Endometrium (tissue), 2 donors: ENCODE measurements at regions not wholly inside any gene's neighbourhood (a gene's known extent, or its start where the extent isn't known, plus 50 kb on each side); places are given as distances from the start of the nearest gene placed in this dataset.

Source experiments
- FAIRE-seq: peaks from 2 replicates; lab custom pipeline; 2012; peaks lifted over from hg19 to GRCh38; lab: Jason Lieb, UNC
- donor health status: control.
- donor health status: control.

DNA sequence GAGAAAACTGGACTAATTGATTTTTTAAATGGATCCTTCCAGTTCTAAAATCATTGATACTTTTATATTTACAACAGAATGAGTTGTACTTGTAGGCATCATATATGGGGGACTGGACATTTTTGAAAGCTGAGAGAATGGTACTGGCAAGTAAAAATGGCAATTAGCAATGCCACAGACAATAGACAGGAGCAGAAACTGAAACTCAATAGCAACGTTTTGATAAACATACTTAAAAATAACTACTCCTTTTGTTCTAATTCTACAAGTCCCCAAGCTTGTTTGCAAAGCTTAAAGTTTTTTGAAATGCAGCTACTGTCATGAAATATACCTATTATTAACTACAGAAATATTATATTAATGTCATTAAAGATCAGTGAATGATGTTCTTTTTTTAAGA is 52.8 kb upstream of the FBXL7 start:
- FAIRE-seq, result no peak

DNA sequence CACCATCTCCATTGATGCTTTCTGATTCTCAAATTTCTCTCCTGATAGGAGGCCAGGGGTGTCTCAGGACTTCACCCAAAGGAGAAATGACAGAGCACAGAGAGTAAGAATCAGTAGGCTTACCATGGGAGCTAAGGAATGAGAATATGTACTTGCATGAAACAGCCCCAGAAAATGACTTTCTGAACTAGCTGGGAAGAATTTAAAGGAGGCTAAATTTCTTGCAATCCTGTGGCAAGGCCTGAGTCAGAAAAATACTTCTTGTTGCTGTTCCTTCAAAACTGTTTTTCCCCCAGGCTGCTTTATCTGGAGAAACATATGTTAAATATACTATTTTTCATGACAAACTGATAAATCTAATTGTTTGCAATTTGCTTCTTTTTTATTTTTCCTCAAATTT is 53.4 kb upstream of the FBXL7 start:
- no peak for FAIRE-seq

DNA sequence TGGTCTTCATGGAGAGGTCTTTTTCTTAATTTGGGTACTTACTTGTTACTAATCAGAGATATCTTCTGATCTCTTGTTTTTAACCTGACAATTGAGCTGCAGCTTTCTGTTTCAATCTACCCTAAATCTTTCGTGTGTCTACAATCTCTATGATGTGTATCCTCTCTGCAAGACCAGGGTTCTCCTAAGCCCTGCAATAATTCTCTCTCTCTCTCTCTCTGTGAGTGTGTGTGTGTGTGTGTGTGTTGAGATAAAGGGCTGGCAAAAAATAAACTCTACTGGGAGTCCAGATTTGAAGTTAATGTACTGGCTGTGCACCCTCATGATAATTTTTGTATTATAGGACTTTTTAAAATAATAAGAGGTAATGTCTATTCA is 57.8 kb upstream of the FBXL7 start:
- FAIRE-seq, result no peak

DNA sequence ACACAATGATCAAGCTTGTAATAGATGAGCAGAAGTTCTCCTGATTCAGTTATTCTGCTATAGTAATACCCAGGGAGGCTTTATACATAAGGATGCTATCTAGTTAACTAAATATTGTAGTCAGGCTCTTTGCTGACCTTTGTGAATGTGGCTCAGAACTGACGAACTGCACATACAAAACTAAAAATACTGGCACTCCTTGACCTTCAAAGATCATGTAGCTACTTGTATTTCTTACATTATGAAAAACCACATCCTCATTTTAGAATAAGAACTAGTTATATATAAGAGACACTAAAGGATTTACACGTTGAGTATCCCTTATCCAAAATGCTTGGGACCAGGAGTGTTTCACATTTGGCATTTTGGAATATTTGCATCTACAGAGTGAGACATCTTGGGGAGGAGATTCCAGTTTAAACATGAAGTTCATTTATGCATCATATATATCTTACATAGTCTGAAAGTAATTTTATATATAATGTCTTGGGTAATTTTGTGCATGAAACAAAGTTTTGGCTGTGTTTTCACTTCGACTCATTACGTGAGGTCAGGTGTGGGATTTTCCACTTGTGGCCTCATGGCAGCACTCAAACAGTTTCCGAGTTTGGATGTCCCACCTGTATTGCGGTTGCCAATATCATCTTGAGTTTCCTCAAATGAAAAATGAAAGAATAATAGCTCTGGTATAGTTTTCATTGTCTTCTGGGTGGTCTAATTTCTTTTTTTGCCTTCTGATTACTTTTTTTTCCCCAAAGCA is 58.4 kb upstream of the FBXL7 start:
- no peak for FAIRE-seq

DNA sequence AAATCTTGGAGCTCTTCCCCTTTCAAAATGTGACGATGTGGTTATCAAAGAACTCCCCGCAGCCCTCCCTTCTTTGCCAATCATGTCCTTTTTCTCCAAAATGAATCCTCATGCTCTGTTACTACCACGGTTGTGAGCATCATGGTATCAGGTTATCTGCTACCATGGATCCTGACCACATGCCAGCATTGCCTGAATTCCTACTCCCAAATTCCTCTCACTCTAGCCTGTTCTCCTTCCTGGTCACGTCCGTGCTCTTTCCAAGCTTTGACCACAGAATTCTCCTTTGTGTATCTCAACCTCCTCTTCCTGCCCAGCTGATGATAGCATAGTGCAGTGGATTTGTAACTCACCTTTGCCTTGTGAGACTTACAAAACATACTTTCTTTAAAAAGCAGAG is 59.5 kb upstream of the FBXL7 start:
- FAIRE-seq, result no peak

DNA sequence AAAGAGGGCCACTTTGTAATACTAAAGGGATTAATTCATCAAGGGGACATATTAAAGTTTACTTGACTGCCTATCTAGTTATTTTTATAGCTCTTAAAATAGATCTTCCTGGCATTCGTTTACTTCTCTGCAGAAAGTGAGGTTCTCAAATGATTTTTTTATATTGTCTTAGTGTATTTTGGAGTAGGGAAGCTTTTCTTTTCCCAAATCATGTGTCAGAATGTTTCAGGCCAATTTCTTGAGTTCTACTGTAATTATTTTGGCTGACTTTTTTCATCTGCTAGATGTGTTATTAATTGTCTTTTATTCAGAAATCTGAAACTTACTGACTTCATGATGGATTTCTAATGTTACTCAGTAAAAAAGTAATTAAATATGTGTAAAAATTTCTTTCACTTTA is 60.2 kb upstream of the FBXL7 start:
- FAIRE-seq, result no peak

DNA sequence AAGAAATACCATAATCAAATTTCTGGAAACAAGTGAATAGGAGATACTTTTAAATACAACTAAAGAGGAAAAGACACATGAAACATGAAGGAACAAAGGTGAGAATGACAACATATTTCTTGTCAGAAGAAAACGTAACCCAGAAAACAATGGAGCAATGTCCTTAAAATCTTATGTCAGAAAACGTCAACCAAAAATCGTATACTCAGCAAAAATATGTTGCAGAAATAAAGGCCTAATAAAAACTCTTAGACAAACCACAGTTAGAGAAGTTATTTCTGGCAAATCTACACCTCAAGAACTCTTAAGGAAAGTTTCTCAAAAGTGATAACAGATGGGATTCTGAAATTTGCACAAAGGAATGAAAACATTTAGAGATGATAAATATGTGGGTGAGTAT is 66.3 kb upstream of the FBXL7 start:
- FAIRE-seq, result peak; percentile 90

DNA sequence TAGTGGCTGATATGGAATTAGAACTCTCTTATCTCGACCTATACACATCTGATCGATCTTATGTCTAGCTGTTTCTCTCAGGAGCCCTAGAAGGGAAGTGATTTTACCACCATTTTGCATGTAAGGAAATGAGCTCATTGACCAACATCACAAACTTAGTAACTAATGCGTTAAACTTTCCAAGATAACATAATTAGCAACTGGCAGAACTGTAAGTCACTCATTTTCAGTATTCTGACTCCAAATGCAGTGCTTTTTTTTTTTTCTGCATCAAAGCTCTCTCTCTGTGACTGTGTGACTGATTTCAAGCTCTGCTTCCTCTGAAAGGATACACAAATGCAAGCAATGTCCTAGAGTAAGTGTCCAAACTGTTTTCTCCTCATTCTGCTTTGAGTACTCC is 68.1 kb upstream of the FBXL7 start:
- FAIRE-seq, result no peak

DNA sequence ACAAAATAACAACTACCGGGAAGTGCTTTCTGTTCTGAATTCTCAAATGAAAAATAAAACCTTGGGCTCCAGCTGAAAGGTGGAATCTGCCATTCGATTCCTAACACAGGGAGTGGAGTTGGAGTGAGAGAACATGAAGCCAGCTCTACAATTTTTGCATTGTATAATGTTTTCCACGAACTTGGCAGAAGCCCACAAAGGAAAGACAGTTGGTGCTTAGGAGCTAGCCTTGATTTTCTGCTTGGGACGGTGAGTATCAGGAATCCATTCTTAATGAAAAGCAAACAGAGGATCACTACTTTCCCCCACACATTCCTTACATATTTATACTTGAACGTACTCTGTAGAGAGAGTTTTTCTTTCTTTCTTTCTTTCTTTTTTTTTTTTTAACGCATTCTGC is 74.2 kb upstream of the FBXL7 start:
- FAIRE-seq, result no peak

DNA sequence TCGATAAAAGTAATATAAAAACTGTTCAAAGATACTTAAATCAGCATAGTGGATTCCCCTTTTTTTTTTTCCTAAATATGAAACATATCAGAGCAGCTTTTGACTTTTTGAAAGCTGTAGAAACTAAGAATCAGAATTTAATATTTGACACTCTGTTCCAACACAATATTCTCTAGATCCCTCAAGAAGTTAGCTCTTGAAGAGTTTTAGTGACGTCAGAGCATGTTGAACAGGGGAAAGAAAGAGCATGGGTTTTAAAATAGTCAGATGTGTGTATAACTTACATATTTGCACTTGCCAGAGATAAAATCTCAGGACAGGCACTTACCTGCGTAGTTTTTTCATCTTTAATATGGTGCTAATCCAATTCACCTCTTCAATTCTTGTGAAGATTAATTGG is 75.2 kb upstream of the FBXL7 start:
- FAIRE-seq, result no peak

DNA sequence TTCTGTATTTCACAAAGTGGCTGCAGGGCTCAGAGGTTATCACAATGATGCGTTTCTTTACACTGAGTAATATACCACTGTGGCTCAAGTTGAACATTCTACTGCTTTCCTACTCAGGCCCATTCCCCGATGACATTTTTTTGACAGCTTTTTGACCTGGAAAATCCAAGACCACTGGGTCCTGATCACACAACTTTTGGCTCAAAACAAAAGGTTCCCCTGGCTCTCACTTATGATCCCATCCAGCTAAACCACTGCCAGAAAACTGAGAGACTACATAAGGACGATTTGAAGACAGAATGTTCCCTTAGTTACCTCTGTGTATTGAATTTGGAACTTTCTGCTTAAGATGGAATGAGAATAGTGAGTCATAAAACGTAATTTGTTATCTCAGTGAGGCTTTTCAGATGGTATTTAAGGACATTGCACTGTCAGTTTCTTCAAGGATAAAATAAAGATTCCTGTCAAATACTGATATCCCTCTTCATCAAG is 78.0 kb upstream of the FBXL7 start:
- no peak for FAIRE-seq

DNA sequence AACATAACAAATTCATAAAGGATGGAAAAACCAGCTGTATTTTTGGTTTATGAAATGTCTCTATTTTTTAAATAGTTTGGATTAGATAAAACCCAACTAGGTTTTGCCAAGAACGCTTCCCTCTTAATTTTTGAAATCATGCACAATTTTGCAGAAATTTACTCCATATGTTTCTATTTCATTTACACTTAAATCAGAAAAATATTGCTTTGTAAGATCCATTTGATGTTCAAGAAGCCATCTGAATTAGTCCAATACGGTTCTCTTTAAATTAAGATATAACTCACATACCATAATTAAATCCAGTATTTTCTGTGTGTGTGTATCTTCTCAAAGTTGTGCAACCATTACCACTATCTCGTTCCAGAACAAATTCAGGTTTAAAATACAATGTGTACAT is 78.6 kb upstream of the FBXL7 start:
- FAIRE-seq, result no peak

DNA sequence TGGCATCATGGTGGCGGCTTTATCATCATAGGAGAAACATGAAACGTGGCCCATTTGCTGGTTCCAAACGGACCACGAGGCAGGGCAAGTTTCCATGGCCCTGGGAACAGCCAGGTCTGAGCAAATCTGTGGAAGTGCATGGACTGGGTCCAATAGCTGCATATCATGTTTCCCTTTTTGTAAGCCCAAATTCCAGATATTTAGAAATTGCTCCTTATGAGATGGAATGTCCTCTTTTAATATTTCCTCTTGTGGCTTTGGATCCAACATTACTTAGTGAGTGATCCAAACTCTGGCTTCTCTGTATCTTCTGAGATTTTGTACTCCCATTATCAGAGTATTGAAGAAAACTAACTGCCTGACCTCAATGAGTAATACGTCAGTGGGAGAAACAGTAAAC is 79.8 kb upstream of the FBXL7 start:
- FAIRE-seq, result no peak

DNA sequence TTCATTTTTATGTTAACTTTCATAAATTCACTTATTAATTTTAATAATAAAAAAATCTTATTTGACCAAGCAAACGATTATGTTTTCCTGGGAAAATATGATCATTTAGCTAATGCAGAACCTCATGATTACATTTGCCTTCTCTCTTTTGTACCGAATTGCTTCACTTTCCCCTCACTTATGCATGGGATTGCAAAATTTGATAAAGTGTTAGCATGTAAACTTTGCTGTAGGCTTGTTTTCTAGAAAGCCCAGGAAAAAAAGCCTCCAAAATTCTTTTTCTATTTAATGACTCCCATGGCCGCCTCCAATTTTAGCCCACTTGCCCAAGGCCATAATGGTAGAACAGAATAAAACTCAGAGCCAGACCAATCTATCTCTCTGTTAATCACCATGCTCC is 82.8 kb upstream of the FBXL7 start:
- no peak for FAIRE-seq

DNA sequence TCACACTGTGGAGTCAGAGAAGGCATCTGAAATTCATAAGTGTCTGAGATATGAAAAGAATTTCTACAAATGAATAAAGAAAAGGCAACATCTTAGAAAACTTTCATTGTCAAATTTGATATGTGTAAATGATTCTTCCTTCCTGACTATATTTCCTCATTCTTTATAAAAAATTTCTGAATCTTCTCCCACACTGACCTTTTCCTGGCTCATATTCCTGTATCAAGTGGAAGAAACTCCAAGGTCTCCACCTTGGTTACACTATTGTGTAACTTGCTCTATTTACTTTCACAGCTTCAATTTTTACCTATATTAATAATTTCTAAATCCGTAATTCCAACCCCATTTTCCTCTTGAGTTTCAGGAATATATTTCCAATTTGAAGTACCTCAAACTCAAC is 93.5 kb upstream of the FBXL7 start:
- FAIRE-seq, result no peak

DNA sequence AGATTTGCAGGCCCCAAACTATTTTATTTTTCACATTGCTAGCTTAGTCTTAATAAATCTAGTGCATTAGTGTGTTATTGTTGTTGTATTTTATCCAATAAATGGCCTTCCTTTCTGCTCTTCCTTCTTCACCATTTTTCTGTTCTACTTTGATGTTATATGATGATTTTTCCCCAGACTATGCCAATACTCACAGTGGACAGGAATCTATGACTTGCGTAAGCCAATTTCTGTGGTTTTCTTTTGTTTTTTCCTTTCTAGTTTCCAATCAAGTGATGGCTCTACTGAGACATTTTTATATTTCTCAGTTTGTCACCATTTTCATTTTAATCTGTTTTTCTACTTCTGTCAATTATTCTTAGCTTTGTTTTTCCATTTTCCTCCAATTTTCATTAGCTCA is 106.8 kb upstream of the FBXL7 start:
- no peak for FAIRE-seq

DNA sequence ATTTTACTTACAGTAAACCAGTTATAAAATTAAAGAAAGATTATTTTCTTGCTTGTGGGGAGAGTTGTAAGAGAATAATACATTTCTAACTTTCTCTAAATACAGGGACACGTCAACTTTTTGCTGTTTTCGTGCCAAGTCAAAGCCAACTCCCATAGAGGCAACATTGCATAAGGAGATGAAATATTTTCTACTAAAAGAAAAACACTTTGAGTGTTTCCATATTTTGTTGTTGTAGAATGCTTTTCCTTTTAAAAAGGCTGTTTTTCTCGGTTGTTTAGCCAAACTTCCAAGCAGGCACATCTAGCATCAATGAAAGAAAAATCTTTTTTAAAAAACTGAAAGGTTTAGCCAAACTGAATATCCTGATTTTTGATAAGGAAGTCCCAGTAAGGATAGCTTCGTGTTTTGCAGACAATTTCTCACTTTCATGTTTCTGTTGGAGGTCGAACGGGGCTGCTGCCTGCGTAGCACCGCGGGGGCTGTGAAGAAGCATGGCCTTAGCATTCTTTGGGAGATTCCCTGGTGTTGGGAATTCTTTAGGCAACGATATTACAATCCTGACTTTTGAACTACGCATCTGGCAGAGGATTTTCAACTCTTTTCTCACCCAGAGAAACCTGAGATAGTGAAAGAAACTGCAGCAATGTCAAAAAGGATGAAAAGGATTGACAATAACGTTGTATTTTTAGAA is 108.1 kb upstream of the FBXL7 start:
- FAIRE-seq, result peak; percentile 89

DNA sequence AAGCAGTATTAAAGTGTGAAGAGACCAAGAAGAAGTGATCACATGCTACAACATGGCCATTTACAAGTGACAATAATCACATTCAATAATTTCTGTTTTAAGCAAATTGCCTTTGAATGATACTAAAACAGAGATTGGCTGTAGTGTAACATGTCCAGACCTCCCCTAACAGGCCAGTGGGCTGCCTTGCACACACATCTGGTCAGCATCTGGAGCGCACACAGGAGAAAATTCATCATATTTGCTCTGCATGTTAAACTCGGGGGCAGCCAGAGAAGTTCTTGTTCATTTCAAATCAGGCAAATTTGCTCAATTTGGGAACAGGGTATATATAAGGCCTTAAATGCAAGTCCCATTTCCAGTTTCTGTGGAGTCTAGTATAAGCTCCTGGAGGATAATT is 111.1 kb upstream of the FBXL7 start:
- FAIRE-seq, result peak; percentile 92

DNA sequence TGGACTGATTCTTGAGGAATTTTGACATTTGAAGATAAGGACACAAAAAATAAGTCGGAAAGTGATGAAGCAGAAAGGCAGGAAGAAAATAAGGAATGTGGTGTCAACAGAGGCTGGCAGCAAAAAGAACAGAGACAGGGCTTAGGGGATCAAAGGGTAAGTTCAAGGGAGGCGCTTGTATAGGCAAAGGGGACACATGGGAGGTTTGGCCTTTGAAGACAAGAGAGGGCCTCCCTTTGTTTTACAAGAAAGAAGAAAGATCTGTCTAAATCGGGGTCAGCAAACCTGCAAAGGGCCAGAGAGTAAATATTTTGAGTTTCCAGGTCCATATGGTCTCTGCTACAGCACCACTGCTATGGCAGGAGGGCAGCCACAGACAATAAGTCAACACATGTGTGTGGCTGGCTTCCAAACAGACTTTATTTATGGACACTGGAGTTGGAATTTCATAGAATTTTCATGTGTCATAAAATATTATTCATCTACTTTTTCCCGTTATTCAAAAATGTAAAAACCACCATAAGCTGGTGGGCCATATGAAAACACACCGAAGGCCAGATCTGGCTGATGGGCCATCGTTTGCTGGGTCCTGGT is 112.0 kb upstream of the FBXL7 start:
- FAIRE-seq, result peak; percentile 89

DNA sequence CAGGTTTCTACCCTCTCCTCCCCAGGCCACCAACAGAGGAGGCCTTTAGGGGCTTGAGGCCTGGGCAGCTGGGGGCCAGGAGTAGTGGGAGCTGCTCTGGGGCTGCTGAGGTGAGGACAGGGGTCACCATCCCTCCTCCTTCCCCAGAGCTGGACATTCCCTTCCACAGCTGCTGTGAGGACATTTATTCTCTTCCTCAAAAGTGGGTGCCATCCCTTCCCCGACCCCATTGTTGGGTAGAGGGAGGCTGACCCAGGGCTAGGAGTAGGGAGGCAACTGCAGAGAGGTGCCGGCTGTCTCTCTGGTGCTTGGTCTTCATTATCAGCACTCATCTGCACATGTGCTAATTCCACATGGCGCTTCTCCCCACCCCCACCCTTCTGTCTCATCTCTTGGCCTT is 113.9 kb upstream of the FBXL7 start:
- no peak for FAIRE-seq

DNA sequence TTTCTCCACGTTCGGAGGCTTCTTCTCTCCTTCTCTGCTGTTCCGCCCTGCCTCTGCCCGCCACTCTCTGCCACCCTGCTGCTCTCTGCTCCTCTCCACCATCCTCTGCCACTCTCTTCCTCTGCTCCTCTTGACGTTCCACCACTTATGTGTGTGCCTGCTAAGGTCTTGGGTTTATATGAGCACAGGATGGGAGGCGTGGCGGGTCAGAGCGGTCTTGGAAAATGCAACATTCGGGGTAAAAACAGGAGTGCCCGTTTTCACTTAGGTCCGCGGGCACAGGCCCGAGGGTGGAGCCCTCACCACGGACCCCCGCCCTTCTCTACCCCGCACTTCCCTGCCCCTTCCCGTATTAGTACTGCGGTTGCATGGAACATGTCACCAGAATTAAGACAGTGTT is 114.4 kb upstream of the FBXL7 start:
- FAIRE-seq, result no peak

DNA sequence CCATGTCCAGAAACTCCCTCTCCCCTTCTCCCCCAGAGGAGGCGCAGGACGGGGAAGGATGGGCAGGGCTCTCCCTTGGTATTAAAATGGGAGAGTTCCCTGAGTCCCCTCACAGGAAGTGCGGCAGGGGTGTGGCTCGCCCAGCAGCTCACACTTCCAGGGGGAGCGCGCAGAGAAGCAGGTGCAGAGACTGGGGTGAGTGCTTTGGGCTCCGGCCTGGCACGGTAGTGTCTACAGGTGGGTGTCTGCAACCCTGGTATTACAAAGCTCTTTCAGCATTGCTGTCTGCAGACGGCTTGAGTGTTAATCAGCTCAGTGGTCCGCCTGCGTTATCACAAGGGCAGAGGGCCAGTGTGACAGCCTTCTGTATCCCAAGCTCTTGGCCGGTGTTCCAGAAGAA is 114.9 kb upstream of the FBXL7 start:
- no peak for FAIRE-seq

DNA sequence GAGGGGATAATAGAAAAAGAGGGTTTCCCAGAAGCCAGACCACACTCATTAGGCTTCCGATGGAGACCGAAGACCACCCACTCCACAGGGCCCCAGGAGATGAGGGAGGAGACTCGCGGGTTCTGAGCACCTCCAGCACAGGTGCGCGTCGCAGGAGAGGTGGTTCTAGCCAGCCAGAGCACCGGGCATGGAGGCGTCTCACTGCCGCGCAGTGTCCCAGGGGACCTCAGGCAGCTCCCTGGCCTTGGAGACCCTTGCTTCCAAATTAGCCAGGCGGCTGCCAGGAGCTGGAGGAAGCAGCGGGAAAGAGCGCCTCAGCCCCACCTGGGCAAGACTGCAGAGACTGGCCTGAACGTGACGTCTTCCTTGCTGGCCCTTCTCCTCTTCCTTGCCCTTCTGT is 115.4 kb upstream of the FBXL7 start:
- no peak for FAIRE-seq

DNA sequence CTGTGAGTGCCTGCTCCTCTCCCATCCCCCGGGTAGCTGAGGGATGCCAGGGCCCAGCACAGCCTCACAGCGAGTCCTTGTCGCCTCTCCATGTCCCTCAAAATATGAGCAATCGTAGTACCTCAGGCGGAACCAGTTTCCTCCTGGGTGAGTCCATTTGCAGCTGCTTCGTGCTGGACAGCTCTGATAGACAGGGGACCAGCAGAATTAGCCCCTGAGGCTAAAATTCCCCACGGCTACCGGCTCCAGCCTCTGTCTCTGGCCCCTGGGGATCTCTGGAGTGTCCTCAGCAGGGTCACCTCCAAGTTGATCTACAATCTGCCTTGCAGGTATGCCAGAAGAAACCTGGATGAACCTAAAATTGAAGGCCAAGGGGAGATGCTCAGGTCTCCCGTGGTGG is 115.8 kb upstream of the FBXL7 start:
- no peak for FAIRE-seq
